Mesenchymal stem cell (in vitro differentiated cells and primary cell): ENCODE measurements at regions not wholly inside any gene's neighbourhood (a gene's known extent, or its start where the extent isn't known, plus 50 kb on each side); places are given as distances from the start of the nearest gene placed in this dataset.

Experiments
- DNase-seq: peaks from one replicate; pipeline ENCODE4 v3.0.0-alpha.2; 2013
- H2AFZ ChIP-seq: one replicate; pipeline ENCODE4 v1.6.1; 2013; ENCODE audit warnings: low read depth, mild to moderate bottlenecking, control low read depth, inconsistent platforms, low read length, moderate library complexity
- H2AK5ac ChIP-seq: 2 replicates; pipeline ENCODE4 v1.6.1; 2013; ENCODE audit warnings: low read length, moderate library complexity, mild to moderate bottlenecking, inconsistent platforms; ENCODE audit not compliant: severe bottlenecking
- H2BK120ac ChIP-seq: one replicate; pipeline ENCODE4 v1.6.1; 2013; ENCODE audit warnings: low read depth, mild to moderate bottlenecking, inconsistent platforms, low read length, moderate library complexity
- H2BK12ac ChIP-seq, 2 experiments: one replicate each; pipeline ENCODE4 v1.6.1; 2013; ENCODE audit warnings: inconsistent platforms in 2 of 2, low read length in 2 of 2, mild to moderate bottlenecking in 2 of 2, moderate library complexity in 2 of 2, control low read depth in 1 of 2
- H2BK15ac ChIP-seq: one replicate; pipeline ENCODE4 v1.6.1; 2013; ENCODE audit warnings: mild to moderate bottlenecking, low read depth, inconsistent platforms; ENCODE audit not compliant: poor library complexity, severe bottlenecking
- H2BK5ac ChIP-seq: 2 replicates; pipeline ENCODE4 v1.6.1; 2013; ENCODE audit warnings: low read depth, mild to moderate bottlenecking, low read length, control low read depth, inconsistent platforms; ENCODE audit not compliant: poor library complexity, severe bottlenecking
- H3K14ac ChIP-seq, 2 experiments: one replicate each; pipeline ENCODE4 v1.6.1; 2013; ENCODE audit warnings: inconsistent platforms in 2 of 2, low read length in 2 of 2, control low read depth in 1 of 2, mild to moderate bottlenecking in 1 of 2, moderate library complexity in 1 of 2
- H3K18ac ChIP-seq, 2 experiments: one replicate each; pipeline ENCODE4 v1.6.1; 2013; ENCODE audit warnings: inconsistent platforms in 2 of 2, low read length in 2 of 2, control low read depth in 1 of 2, low read depth in 1 of 2, mild to moderate bottlenecking in 1 of 2
- H3K23ac ChIP-seq, 2 experiments: one replicate each; pipeline ENCODE4 v1.6.1; 2013; ENCODE audit warnings: inconsistent platforms in 2 of 2, low read length in 2 of 2, mild to moderate bottlenecking in 2 of 2, moderate library complexity in 2 of 2, control low read depth in 1 of 2
- H3K27ac ChIP-seq: 2 replicates; pipeline ENCODE4 v1.5.1; 2013; ENCODE audit warnings: mild to moderate bottlenecking, moderate library complexity, low read length, control low read depth, inconsistent platforms; ENCODE audit not compliant: poor library complexity, severe bottlenecking
- H3K27me3 ChIP-seq, 2 experiments: 2 replicates each; pipeline versions ENCODE4 v1.6.1 to v1.7.0; 2013; ENCODE audit warnings: low read length in 2 of 2, mild to moderate bottlenecking in 2 of 2, moderate library complexity in 2 of 2, control low read depth in 1 of 2, inconsistent platforms in 1 of 2; ENCODE audit not compliant: control insufficient read depth in 1 of 2, insufficient read depth in 1 of 2
- H3K36me3 ChIP-seq, 2 experiments: 2 replicates each; pipeline versions ENCODE4 v1.6.1 to v1.7.0; 2013; ENCODE audit warnings: low read length in 2 of 2, control low read depth in 1 of 2, inconsistent platforms in 1 of 2, low read depth in 1 of 2, mild to moderate bottlenecking in 1 of 2; ENCODE audit not compliant: insufficient read depth in 2 of 2, control insufficient read depth in 1 of 2
- H3K4ac ChIP-seq, 2 experiments: one replicate each; pipeline ENCODE4 v1.6.1; 2013; ENCODE audit warnings: inconsistent platforms in 2 of 2, low read length in 2 of 2, mild to moderate bottlenecking in 2 of 2, moderate library complexity in 2 of 2, control low read depth in 1 of 2, low read depth in 1 of 2
- H3K4me1 ChIP-seq: 2 replicates; pipeline ENCODE4 v1.6.1; 2013; ENCODE audit warnings: low read depth, low read length, control low read depth; ENCODE audit not compliant: control insufficient read depth, insufficient read depth
- H3K4me2 ChIP-seq: 2 replicates; pipeline ENCODE4 v1.6.1; 2013; ENCODE audit warnings: low read length, mild to moderate bottlenecking, inconsistent platforms; ENCODE audit not compliant: poor library complexity, severe bottlenecking
- H3K4me3 ChIP-seq, 2 experiments: 2 replicates each; pipeline versions ENCODE4 v1.5.1 to v1.7.0; 2013; ENCODE audit warnings: low read length in 2 of 2, mild to moderate bottlenecking in 2 of 2, control low read depth in 1 of 2, low read depth in 1 of 2; ENCODE audit not compliant: insufficient read depth in 1 of 2
- H3K79me1 ChIP-seq: replicated peaks from 2 replicates; pipeline ENCODE4 v1.6.1; 2013; ENCODE audit warnings: mild to moderate bottlenecking, control low read depth, low read length, inconsistent platforms; ENCODE audit not compliant: poor library complexity, severe bottlenecking
- H3K9ac ChIP-seq: 2 replicates; pipeline ENCODE4 v1.7.0; 2013; ENCODE audit warnings: mild to moderate bottlenecking, low read length, moderate library complexity
- H3K9me3 ChIP-seq: 2 replicates; pipeline ENCODE4 v1.7.0; 2013; ENCODE audit warnings: mild to moderate bottlenecking, low read length; ENCODE audit not compliant: control insufficient read depth
- H4K8ac ChIP-seq: one replicate; pipeline ENCODE4 v1.6.1; 2013; ENCODE audit warnings: inconsistent platforms, mild to moderate bottlenecking, low read length, moderate library complexity
- H4K91ac ChIP-seq: one replicate; pipeline ENCODE4 v1.6.1; 2013; ENCODE audit warnings: mild to moderate bottlenecking, low read length, inconsistent platforms
- WGBS: methylation state at CpG from one replicate; pipeline ENCODE4 v1.1.7; 2013; ENCODE audit warnings: mixed read lengths; 5-methylcytosine and 5-hydroxymethylcytosine counted together

DNA sequence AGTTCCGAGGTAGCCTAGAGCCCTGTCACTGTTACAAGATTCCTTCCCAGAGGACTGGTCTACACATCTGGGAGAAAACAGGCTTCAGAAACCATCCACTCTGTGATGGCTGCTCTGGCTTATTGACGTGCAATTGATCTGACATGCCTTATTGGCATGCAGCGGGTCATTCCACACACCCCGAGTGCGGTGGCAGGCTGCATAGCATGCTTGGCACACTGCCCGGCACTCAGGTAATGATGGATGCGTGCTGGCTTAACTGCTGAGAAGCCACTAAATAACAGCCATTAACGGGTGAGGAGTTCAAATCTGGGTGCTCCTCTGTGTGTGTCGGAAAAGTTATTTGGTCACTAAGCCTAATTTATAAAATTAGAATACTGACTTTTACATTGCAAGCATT, 67.9 kb upstream of the CDH4 start:
- H4K8ac ChIP-seq, result no peak overlapping the region
- no peaks in the 10 kb centered on the region for H3K79me1 ChIP-seq
- H3K9me3 ChIP-seq, result no peaks in the 10 kb centered on the region
- H3K4ac ChIP-seq, result no peak overlapping the region
- no peak overlapping the region for H2BK5ac ChIP-seq
- H3K4me2 ChIP-seq, result no peak overlapping the region
- peak overlapping the region; percentile 26 to 72 for H3K18ac ChIP-seq
- peaks cover 13% of the 10 kb centered on the region for H3K4me1 ChIP-seq
- H3K23ac ChIP-seq, result no peak overlapping the region
- no peak overlapping the region for H3K14ac ChIP-seq
- DNase-seq, result no peak
- no peaks in the 10 kb centered on the region for H3K36me3 ChIP-seq
- peak overlapping the region; percentile 72 for H2AK5ac ChIP-seq
- H4K91ac ChIP-seq, result peak overlapping the region; percentile 15
- peak overlapping the region; percentile 13 to 91 for H2BK12ac ChIP-seq
- H3K27me3 ChIP-seq, result peaks cover 0 to 4% of the 10 kb centered on the region in 2 experiments
- H2AFZ ChIP-seq, result no peak overlapping the region
- no peak overlapping the region for H3K9ac ChIP-seq
- no peak overlapping the region for H2BK15ac ChIP-seq
- 92% methylated on average over 7 of the region's 9 CpGs for WGBS
- no peak overlapping the region for H3K4me3 ChIP-seq
- H3K27ac ChIP-seq, result no peak overlapping the region
- H2BK120ac ChIP-seq, result peak overlapping the region; percentile 29

- WGBS, result 90% methylated on average over 4 of the region's 7 CpGs
- no peaks in the 10 kb centered on the region for H3K9me3 ChIP-seq
- H4K91ac ChIP-seq, result peak overlapping the region; percentile 77
- no peaks in the 10 kb centered on the region for H3K27me3 ChIP-seq
- no peak overlapping the region for H3K4me2 ChIP-seq
- DNase-seq, result no peak
- no peak overlapping the region for H3K14ac ChIP-seq
- H2AK5ac ChIP-seq, result peak overlapping the region; percentile 96
- peak overlapping the region; percentile 81 for H4K8ac ChIP-seq
- peak overlapping the region; percentile 60 to 71 for H3K4ac ChIP-seq
- H3K79me1 ChIP-seq, result no peaks in the 10 kb centered on the region
- no peak overlapping the region for H3K4me3 ChIP-seq
- no peak overlapping the region for H2BK15ac ChIP-seq
- H3K9ac ChIP-seq, result no peak overlapping the region
- no peaks in the 10 kb centered on the region for H3K36me3 ChIP-seq
- peaks cover 12% of the 10 kb centered on the region for H3K4me1 ChIP-seq
- no peak overlapping the region for H3K23ac ChIP-seq
- H2BK120ac ChIP-seq, result peak overlapping the region; percentile 39
- H2AFZ ChIP-seq, result no peak overlapping the region
- peak overlapping the region; percentile 75 to 85 for H2BK12ac ChIP-seq
- H3K18ac ChIP-seq, result peak overlapping the region in 1 of 2 experiments; percentile 77
- H2BK5ac ChIP-seq, result no peak overlapping the region
- peak overlapping the region; percentile 97 for H3K27ac ChIP-seq
Observed at GRCh38 chr20:61185181-61185580, 66.9 kb upstream of the CDH4 start.

GRCh38 chr20:61185841-61186601, 66.0 kb upstream of the CDH4 start:
- Histone ChIP-seq H3K14ac (no peak overlapping the region), H2BK12ac (no peak overlapping the region)

DNA sequence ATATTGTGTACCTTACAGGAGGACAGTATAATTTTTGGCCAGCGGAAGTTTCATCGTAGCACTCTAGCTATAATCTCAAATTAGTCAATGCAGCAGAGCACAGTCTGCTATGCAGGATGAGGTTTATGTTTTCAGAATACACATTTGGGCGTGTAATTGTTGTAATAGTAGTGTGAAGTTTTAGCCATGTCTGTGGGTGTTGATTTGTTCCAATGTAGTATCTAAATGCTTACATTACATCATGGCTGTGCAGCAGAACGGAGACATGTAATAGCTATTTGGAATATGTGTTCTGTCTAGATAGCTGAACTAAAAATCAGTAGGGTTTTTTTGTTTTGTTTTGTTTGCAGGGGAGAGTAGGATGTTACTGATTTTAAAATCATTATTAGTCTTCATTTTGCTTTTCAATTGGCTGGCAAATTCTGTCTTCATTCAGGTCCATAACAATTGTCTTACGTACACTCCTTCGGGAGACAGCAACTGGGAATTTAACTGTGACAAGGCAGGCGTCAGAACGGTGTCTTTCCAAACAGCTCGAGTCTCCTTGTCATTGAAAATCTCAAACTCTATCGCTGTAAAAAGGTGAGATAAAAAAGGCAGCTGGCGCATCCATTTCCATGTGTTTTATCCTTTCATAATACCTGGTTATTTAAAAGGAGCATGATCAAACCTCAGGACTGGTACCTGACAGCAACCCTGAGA, 65.1 kb upstream of the CDH4 start:
- Histone ChIP-seq H4K8ac (peak overlapping the region; percentile 19), H2AK5ac (peak overlapping the region; percentile 1), H2BK12ac (peak overlapping the region in 1 of 2 experiments; percentile 80), H3K23ac (no peak overlapping the region), H3K27ac (peak overlapping the region; percentile 97), H3K36me3 (no peaks in the 10 kb centered on the region), H2BK5ac (peak overlapping the region; percentile 77), H3K4ac (no peak overlapping the region), H2BK120ac (peak overlapping the region; percentile 19), H2AFZ (no peak overlapping the region), H2BK15ac (no peak overlapping the region), H3K4me2 (no peak overlapping the region), H3K9me3 (no peaks in the 10 kb centered on the region), H3K4me1 (peaks cover 16% of the 10 kb centered on the region), H3K9ac (peak overlapping the region; percentile 5), H4K91ac (peak overlapping the region; percentile 67), H3K14ac (no peak overlapping the region), H3K18ac (peak overlapping the region in 1 of 2 experiments; percentile 77), H3K27me3 (no peaks in the 10 kb centered on the region), H3K79me1 (no peaks in the 10 kb centered on the region), H3K4me3 (no peak overlapping the region)
- DNase-seq, result peak; percentile 64
- 65% methylated on average over 11 of the region's 11 CpGs for WGBS

More at GRCh38 chr20:61185841-61186601, 66.0 kb upstream of the CDH4 start:
- H3K4me3 ChIP-seq, result no peak overlapping the region
- H3K9me3 ChIP-seq, result no peaks in the 10 kb centered on the region
- peaks cover 14% of the 10 kb centered on the region for H3K4me1 ChIP-seq
- H4K91ac ChIP-seq, result no peak overlapping the region
- no peaks in the 10 kb centered on the region for H3K79me1 ChIP-seq
- peak overlapping the region; percentile 97 for H3K27ac ChIP-seq
- peak overlapping the region; percentile 15 for H2BK120ac ChIP-seq
- peak; percentile 98 for DNase-seq
- WGBS, result 5% methylated on average over 9 of the region's 12 CpGs
- H2BK15ac ChIP-seq, result no peak overlapping the region
- H2AFZ ChIP-seq, result no peak overlapping the region
- H2AK5ac ChIP-seq, result no peak overlapping the region
- no peaks in the 10 kb centered on the region for H3K27me3 ChIP-seq
- no peak overlapping the region for H3K4me2 ChIP-seq
- no peak overlapping the region for H3K23ac ChIP-seq
- H3K36me3 ChIP-seq, result no peaks in the 10 kb centered on the region
- peak overlapping the region in 1 of 2 experiments; percentile 45 for H3K18ac ChIP-seq
- H4K8ac ChIP-seq, result no peak overlapping the region
- H2BK5ac ChIP-seq, result peak overlapping the region; percentile 85
- H3K9ac ChIP-seq, result peak overlapping the region; percentile 5
- H3K4ac ChIP-seq, result no peak overlapping the region
